Peyer's patch (tissue), 4 donors: ENCODE measurements at regions not wholly inside any gene's neighbourhood (a gene's known extent, or its start where the extent isn't known, plus 50 kb on each side); places are given as distances from the start of the nearest gene placed in this dataset.

Experiments
- DNase-seq, 3 donors: peaks; one replicate each; pipeline ENCODE4 v3.0.0-alpha.2; 2017 to 2019
- H3K27ac ChIP-seq, 4 donors: fragments of 200-600 bp; sonication (generic); one replicate each; pipeline ENCODE4 v1.5.1; 2016 to 2019
- H3K27me3 ChIP-seq, 2 donors: fragments of 200-600 bp; sonication (generic); one replicate each; pipeline ENCODE4 v1.5.1; 2019
- H3K36me3 ChIP-seq, 3 donors: fragments of 200-600 bp; sonication (generic); one replicate each; pipeline ENCODE4 v1.5.1; 2016 to 2019
- H3K4me1 ChIP-seq, 4 donors: fragments of 200-600 bp; sonication (generic); one replicate each; pipeline ENCODE4 v1.5.1; 2016 to 2019
- H3K4me3 ChIP-seq, 4 donors: fragments of 200-600 bp; sonication (generic); 1 replicate in 3 of 4; 2 replicates in 1 of 4; pipeline ENCODE4 v1.5.1; 2016 to 2019; ENCODE audit warnings: mild to moderate bottlenecking in 1 of 4
- H3K9me3 ChIP-seq, 4 donors: fragments of 200-600 bp; sonication (generic); one replicate each; pipeline ENCODE4 v1.5.1; 2016 to 2019; ENCODE audit warnings: mild to moderate bottlenecking in 1 of 4
- POLR2A ChIP-seq, 2 donors: fragments of 450-650 bp; IDR thresholded peaks; one replicate each; pipeline ENCODE4 v1.5.1; 2017; ENCODE audit warnings: antibody characterized with exemption in 2 of 2, mild to moderate bottlenecking in 2 of 2, moderate library complexity in 2 of 2
- TF ChIP-seq, protein P1 (sequence below), 6 experiments: fragments of 450-650 bp in 4 of 6; fragments of 200-600 bp in 2 of 6; sonication (generic) in 1 of 6; IDR thresholded peaks; one replicate each; pipeline ENCODE4 v1.5.1; 2017 to 2019; ENCODE audit warnings: antibody characterized with exemption in 6 of 6, mild to moderate bottlenecking in 3 of 6, moderate library complexity in 1 of 6

DNA sequence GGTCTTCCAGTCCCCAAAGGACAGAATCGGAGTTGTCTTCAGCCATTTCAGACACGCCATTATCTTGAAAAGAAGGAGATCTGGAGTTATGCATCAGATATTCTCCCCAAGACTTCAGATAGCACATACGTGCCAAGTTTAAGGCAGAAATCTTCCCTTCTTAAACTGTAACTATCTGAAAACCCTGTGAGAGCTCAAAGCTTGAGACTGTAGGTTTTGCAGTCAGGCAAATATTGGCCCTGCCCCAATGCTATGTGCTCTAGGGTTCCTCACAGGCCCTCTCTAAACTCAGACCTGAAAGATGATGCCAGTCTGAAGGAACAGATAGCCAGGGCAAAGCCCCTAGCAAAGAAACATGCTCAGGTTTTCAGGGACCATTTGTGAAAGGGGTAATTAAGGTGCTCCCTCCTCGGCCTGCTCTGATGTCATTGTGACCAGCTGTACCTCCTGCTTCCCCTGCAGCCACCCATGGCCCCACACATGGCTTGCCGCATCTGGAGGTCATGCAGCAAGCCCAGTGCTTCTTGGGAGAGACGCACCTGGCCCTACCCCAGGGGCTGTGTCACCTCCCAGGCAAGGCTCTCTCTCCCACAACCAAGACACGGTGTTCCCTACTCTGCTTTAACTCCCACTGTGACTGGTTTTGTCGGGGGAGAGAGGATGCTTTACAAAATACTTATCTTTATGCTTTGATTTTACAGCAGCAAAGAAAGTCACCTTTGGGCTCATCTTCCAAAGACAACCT lies 53.4 kb upstream of the POMGNT2 start:
- Histone ChIP-seq H3K4me3 (no peak overlapping the region), H3K36me3 (no peaks in the 10 kb centered on the region), H3K27ac (no peak overlapping the region), H3K27me3 (no peaks in the 10 kb centered on the region), H3K4me1 (no peaks in the 10 kb centered on the region), H3K9me3 (no peaks in the 10 kb centered on the region)
- DNase-seq: no peak
- no peak for TF ChIP-seq POLR2A (IDR thresholded peaks at IDR 0.05)
- TF ChIP-seq, protein P1, sequence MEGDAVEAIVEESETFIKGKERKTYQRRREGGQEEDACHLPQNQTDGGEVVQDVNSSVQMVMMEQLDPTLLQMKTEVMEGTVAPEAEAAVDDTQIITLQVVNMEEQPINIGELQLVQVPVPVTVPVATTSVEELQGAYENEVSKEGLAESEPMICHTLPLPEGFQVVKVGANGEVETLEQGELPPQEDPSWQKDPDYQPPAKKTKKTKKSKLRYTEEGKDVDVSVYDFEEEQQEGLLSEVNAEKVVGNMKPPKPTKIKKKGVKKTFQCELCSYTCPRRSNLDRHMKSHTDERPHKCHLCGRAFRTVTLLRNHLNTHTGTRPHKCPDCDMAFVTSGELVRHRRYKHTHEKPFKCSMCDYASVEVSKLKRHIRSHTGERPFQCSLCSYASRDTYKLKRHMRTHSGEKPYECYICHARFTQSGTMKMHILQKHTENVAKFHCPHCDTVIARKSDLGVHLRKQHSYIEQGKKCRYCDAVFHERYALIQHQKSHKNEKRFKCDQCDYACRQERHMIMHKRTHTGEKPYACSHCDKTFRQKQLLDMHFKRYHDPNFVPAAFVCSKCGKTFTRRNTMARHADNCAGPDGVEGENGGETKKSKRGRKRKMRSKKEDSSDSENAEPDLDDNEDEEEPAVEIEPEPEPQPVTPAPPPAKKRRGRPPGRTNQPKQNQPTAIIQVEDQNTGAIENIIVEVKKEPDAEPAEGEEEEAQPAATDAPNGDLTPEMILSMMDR (IDR thresholded peaks at IDR 0.05): no peak

DNA sequence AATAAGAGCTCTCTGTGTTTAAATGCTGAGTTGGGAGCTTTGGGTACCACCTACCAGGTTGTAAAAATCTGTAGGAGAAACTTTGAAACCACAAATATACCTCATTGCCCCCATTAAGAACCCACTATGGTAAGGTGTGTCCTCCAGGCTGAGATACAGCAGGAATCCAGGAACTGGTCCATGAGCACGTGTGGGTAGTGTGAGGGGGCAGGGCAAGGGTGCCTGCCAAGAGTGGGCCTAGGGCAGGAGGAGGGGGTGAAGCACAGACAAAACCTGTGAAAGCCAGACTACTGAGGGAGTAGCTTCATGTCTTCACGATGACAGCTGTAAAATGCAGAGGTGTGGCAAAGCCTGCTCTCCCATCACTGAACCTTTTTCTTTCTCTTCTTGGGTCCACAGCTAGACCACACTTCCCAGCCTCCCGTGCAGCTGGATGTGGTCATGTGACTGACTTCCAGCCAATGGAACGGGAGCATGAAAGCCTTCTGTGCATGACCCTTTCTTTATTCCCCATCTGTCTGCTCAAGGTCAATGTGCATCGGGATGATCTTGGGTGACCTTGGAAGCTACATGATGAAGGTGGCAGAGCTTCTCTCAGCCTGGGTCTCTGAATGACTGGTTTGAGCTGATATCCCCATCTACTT lies 51.1 kb upstream of the POMGNT2 start:
- H3K36me3 ChIP-seq: no peaks in the 10 kb centered on the region
- no peak overlapping the region for H3K27ac ChIP-seq
- no peak for DNase-seq
- H3K27me3 ChIP-seq: no peaks in the 10 kb centered on the region
- H3K9me3 ChIP-seq: no peaks in the 10 kb centered on the region
- H3K4me1 ChIP-seq: peaks cover 0 to 4% (median 0%) of the 10 kb centered on the region in 4 donors
- H3K4me3 ChIP-seq: no peak overlapping the region
- TF ChIP-seq POLR2A (IDR thresholded peaks at IDR 0.05): no peak
- TF ChIP-seq, protein P1 (IDR thresholded peaks at IDR 0.05): no peak

DNA sequence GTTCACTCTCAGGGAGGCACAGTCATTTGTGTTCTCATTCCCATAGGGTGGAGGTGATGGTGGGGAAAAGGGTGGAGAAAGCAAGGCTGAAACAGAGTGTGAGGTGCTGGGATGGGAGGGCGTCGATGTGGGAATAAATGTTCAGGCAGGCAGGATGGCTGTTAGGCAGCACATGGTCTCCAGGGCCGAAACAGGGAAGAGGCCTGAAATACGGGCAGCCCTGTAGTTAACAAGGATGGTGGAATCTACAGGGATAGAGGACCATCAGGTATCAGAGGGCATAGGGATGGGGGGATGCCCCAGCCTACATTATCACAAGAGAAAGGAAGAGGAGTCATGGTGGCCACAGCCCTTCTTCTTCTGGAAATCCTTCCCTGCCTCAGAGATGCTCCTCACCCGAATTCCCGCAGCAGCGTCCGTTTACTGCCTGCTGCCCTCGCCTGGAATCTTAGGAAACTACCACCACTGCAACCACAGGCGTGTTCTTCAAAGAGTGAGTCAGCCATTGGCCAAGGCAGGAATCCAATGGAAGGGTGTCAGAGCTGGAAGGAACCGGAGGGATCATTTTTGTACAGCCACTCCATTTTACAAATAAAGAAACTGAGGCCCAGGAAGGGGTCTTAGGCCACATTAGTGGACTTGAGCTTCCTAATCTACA lies 49.7 kb upstream of the POMGNT2 start:
- no peak for TF ChIP-seq POLR2A (IDR thresholded peaks at IDR 0.05)
- TF ChIP-seq, protein P1 (IDR thresholded peaks at IDR 0.05): peak in 4 of 6 experiments; percentile 23 to 68 (median 59)
- no peaks in the 10 kb centered on the region for H3K9me3 ChIP-seq
- no peaks in the 10 kb centered on the region for H3K36me3 ChIP-seq
- peak in 2 of 3 donors; percentile 61 to 73 for DNase-seq
- no peaks in the 10 kb centered on the region for H3K27me3 ChIP-seq
- peaks cover 0 to 4% (median 0%) of the 10 kb centered on the region in 4 donors for H3K4me1 ChIP-seq
- H3K4me3 ChIP-seq: no peak overlapping the region
- no peak overlapping the region for H3K27ac ChIP-seq
